ENCODE measurements at regions not wholly inside any gene's neighbourhood (a gene's known extent, or its start where the extent isn't known, plus 50 kb on each side); places are given as distances from the start of the nearest gene placed in this dataset.
"Not testable (repeated sequence)": the region's sequence is repeated elsewhere in the genome, so short reads cannot be mapped to it uniquely, and the experiment has no call there.

GRCh38 chr14:21768875-21769257, 95.2 kb upstream of the OR4E1 start:
- DNase-seq (ENCODE audit: low spot score): no peak

GRCh38 chr14:21768116-21768874, 94.7 kb upstream of the OR4E1 start:
- in situ Hi-C loops (cut with MboI; ENCODE audit: low pct_unique_long_range_greater_than_20kb, low sequenced_read_pairs, unreplicated experiment): no loop called here
- peak; percentile 29 for DNase-seq (ENCODE audit: low spot score)
- peak; percentile 56 for TF ChIP-seq CTCF (IDR thresholded peaks at IDR 0.05; ENCODE audit: extremely low read depth, insufficient read depth, missing control alignments)

More at GRCh38 chr14:21768875-21769257, 95.2 kb upstream of the OR4E1 start:
- in situ Hi-C loops (cut with MboI; ENCODE audit: low pct_unique_long_range_greater_than_20kb, low sequenced_read_pairs, unreplicated experiment): no loop called here
- TF ChIP-seq CTCF (IDR thresholded peaks at IDR 0.05; ENCODE audit: extremely low read depth, insufficient read depth, missing control alignments): no peak

GRCh38 chr14:21760360-21760759, 86.7 kb upstream of the OR4E1 start:
- DNase-seq (ENCODE audit: low spot score); in situ Hi-C loops (cut with MboI; ENCODE audit: low pct_unique_long_range_greater_than_20kb, low sequenced_read_pairs, unreplicated experiment): not testable (repeated sequence)

GRCh38 chr14:21749306-21749868, 75.8 kb upstream of the OR4E1 start:
- in situ Hi-C loops (cut with MboI; ENCODE audit: low pct_unique_long_range_greater_than_20kb, low sequenced_read_pairs, unreplicated experiment): no loop called here
- no peak for TF ChIP-seq CTCF (IDR thresholded peaks at IDR 0.05; ENCODE audit: extremely low read depth, insufficient read depth, missing control alignments)

GRCh38 chr14:21748869-21749303, 75.3 kb upstream of the OR4E1 start:
- TF ChIP-seq CTCF (IDR thresholded peaks at IDR 0.05; ENCODE audit: extremely low read depth, insufficient read depth, missing control alignments): peak; percentile 68

More at GRCh38 chr14:21749306-21749868, 75.8 kb upstream of the OR4E1 start:
- DNase-seq (ENCODE audit: low spot score): no peak

GRCh38 chr14:21735639-21736307, 62.2 kb upstream of the OR4E1 start:
- in situ Hi-C loops (cut with MboI; ENCODE audit: low pct_unique_long_range_greater_than_20kb, low sequenced_read_pairs, unreplicated experiment): no loop called here
- no peak for TF ChIP-seq CTCF (IDR thresholded peaks at IDR 0.05; ENCODE audit: extremely low read depth, insufficient read depth, missing control alignments)
- no peak for DNase-seq (ENCODE audit: low spot score)

More at GRCh38 chr14:21748869-21749303, 75.3 kb upstream of the OR4E1 start:
- peak; percentile 34 for DNase-seq (ENCODE audit: low spot score)
- in situ Hi-C loops (cut with MboI; ENCODE audit: low pct_unique_long_range_greater_than_20kb, low sequenced_read_pairs, unreplicated experiment): no loop called here

GRCh38 chr14:21735200-21735599, 61.6 kb upstream of the OR4E1 start:
- in situ Hi-C loops (cut with MboI; ENCODE audit: low pct_unique_long_range_greater_than_20kb, low sequenced_read_pairs, unreplicated experiment): no loop called here
- DNase-seq (ENCODE audit: low spot score): no peak
- no peak for TF ChIP-seq CTCF (IDR thresholded peaks at IDR 0.05; ENCODE audit: extremely low read depth, insufficient read depth, missing control alignments)

All from GM13977 (cell line).